ENCODE measurements at regions not wholly inside any gene's neighbourhood (a gene's known extent, or its start where the extent isn't known, plus 50 kb on each side); places are given as distances from the start of the nearest gene placed in this dataset.

DNA sequence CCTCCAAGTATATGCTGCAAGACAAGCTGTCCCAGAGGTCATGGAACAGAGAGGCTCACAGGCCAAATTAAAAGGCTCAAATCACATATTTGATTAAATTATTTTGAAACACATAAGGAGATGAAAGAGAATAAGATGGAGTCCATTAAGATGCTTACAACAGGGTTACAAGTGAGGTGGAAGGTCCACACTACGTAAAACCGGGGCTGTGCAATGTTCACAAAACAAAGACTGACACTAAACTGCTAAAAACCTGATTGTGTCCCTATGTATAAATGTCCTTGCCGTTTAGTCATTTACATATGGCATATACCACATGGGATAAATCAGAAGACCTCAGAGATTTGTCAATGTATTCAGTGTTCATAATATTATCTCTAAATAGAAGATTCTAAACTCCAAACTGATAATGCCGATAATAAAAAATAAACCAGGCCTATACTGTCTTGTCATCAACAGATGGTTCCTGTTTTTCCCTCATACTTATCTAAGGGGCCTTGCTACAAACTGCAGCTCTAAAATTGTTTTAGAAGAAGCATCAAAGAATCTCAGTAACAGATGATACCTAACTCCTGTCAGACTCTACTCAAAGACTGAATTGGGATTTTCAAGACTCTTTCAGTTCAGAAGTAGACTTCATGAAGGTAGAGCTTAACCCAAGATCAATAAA is 51.8 kb upstream of the RIPOR2 start:
- no peak for DNase-seq

DNA sequence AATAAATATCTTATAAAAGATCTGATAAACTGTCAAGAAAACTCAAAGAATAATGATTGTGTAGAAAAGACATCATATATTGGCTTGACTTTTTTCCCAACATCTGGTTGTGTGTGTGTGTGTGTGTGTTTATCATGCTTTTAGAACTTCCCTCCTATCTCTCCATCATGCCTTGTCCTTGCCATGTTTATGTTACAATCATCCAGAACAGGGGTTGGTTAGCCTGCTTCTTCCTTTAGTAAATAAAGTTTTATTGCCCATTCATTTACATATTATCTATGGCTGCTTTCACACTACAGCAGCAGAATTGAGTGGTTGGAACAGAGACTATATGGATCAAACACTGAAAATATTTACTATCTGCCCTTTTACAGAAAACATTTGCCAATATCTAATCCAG is 52.8 kb upstream of the RIPOR2 start:
- DNase-seq: no peak

DNA sequence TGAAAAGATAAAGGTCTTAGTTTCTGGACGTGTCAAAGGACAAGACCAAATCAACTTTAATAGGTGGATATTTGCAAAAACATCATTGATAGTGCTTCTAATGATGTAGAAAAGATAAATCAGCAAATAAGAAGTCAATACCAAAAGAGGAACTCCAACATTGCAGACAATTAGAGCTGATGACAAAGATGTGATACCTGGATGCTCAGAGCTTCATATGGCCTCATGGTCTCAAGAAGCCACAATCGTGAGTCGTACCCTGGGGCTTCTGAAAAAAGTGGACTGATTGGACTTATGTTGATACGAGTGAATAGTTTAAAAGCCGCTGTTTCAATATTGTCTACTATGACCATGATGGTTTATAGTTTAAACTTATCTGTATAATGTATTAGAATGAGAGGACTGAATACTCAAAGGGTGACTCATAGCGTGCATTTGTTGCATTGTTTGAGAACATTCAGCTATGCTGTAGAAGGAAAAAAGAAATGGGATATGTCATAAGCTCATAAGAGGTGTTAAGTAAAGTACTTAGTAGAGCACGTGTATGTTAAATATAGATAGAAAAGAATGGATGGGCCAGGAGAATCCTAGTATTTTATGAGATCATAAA is 54.6 kb upstream of the RIPOR2 start:
- no peak for DNase-seq

DNA sequence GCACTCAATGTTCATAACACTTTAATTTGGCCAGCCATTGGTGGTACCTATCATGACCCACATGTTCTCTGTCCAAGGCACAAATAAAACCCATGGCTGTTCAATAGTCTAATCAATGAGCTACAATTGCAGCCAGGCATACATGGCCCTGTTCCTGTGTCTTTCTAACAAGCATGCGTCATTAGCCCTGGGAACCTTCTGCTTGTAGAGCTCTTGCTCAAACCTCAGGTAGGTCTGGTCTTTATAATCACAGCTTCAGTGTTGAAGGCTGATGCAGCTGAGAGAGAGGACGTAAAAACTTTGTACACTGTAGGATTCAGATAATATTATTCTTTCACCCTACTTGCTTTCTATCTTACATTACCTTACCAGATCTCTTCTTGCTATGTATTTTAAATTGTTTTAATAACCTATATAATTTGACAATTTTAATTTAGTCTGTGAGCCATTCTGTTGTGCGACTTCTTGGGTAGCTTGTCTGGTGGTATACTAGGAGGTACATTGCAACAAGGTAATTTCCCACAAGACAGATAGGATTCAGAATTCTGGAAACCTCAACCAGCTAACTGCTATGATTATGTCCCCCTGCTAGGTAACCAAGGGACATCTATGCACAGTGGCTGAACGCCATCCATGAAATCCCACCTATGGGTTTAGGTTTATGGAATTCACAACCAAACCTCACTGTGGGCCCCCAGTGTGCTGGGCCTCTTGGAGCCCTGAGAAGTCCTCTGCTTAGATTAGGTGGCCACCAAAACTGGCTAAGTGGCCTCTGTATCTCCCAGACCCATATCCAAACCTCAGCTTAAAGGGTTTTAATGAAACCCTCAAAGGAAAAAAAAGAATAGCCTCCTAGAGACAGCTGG is 55.4 kb upstream of the RIPOR2 start:
- no peak for DNase-seq

GRCh38 chr6:24991810-24992467 is 56.2 kb upstream of the RIPOR2 start:
- DNase-seq: peak; percentile 85

DNA sequence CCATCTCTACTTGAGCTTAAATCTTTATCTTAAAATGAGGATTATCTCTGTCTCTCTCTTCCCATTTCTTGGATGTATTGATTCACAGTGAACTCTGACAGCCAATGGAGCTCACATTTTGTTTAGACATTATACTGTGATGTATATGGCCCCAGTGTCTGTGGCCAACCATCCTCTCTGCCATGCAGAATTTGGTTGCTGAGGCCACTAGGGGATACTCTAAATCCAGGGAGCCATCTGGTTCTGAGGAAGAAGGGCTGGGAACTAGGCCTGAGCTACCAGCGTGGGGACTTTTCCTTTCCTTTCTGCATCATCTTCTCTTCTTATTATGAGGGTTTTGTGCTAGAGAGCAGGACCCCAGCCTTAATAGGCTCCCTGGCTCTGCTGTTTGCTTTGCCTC is 59.1 kb upstream of the RIPOR2 start:
- no peak for DNase-seq

DNA sequence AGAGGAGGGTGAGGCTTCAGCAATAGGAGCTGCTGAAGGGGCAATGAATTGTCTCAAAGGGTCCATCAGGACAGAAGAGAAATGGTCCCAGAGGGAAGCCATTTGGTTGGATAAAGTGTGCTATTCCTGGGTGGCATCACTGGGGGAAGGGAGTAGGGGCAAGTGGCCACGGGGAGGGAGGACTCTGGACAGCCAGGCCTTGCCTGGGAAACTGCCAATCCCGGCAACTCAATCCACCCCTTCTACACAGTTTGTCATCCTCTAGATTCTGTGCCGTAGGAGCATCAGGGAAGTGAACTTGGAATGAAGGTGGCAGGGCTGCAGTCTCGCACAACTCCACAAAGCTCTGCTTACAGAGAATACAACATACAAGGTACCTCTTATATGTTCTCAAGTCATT is 59.5 kb upstream of the RIPOR2 start:
- DNase-seq: no peak

DNA sequence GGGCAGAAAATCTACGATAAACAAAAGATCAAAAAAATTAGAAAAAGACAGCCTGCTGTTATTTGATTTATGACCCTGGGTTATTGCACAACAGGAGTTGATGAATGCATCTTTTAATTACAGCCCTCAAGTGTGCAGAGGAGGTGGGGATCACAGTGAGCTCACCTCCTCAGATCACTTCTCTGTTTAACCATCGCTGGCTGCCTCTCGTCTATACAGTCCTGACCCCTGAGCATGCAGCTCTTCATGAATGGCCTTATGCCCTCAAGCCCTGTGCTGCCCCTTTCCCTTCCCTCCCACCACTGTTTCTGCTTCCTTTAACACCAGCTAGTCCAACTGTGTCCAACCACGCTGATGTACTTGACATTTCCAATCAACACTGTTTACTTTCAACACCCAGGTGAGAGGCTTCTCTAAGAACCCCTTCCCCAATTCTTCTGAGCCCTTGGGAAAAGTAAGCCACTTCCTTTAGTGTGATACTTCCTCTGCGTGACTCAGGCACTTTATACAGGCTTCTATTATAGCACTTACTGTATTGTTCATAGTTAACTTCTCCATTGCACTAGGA is 60.6 kb upstream of the RIPOR2 start:
- no peak for DNase-seq

DNA sequence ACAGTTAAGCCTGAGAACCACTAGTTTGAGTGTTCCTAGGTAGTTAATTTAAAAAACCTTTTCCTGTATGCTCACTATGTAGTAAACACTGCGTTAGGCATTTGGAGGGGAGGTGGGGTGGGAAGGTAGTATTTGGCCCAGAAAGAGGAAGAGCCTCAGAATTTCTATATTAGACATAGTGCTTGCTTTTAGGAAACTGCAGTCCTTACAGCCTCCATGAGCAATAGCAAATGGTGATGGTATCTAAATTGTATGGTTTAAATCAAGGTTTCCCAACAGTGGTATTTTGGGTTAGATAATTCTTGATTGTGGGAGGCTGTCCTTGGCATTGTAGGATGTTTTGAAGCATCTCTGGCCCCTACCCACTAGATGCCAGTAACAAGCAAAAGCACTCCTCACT is 61.5 kb upstream of the RIPOR2 start:
- no peak for DNase-seq

DNA sequence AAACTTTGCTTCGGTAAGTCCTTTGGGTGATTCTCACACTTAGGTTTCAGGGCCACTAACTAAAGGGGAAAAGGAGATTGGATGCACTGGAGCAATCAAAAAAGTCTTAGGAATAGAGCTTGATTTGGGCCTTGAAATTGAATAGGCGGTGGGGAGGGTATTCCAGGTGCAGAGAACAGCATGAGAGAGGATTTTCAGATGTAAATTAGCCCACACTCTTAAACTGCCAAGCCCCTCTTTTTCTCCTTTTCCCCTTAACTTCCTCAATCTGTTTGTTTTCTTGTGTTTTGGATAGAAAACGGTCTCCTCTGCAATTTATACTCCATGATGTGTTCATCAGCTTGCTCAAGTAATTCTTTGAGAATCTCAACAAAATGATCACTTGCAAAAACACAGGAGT is 62.1 kb upstream of the RIPOR2 start:
- no peak for DNase-seq

DNA sequence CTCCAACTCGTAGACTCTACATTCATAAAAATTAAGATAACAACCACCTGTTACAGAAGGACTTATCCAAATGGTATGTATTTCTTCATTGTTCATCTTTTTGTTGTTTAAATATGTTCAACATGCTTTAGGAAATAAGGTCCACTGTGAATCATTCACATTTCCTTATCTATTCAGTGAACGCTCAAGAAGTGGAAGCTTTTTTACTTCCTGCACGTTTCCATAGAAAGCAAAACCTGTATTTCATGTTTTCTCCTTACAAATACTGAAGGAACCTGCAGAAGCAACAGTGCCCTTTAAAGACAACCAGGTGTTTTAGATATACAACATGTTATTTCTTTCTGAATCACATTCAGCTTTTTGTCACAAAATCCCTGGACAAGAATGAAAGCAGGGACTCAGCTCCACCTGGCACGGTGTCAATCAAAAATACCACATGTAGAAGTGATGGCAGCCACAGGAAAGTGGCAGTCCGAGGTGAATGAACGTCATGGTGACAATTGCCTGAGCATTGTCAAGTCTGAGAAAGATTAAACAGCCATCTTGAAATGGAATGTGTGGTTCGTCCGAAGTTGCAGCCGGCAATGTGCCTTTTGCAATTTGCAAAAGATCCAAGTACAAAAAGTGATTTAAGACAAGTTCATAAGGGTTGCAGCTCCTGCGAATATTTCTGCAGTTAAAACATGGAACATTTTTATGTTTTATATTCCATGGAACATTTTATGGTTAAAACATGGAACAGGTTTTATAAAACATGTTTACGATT is 66.7 kb upstream of the RIPOR2 start:
- no peak for DNase-seq

DNA sequence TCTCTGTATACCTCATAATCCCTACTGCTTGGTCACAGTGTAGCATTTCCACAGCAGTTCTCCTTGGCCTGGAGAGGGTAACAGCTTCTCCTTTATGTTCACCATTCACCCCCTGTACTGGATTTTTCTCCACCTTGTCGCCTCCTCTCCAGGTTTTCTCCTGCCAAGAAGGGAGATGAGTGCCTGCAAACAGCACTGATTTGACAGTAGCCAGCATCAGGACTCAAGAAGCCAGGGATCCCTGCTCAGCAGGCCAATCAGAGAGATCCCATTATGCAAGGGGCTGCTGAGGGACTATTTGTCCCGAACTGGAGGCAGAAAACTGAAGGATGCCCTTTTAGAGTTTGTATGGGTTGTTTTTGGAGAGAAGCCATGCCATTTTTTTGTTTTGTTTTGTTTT is 68.6 kb upstream of the RIPOR2 start:
- DNase-seq: no peak

DNA sequence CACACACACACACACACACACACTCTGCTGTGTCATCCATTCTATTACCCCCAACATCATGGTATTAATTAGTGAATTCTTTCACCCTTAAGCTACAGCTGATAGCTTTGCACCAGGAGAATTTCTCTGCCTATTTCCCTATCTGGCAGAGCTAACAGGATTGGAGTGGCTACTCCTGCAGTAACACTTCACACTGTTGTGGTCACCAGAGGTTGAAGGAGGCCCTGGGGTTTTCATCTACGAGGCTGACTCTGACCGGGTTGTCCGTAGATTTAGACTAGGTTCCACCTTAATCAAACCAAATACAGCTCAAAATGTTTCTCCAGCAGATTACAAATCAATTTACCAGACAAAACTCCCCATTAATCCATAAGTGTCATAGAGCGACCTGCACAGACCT is 69.2 kb upstream of the RIPOR2 start:
- DNase-seq: no peak

DNA sequence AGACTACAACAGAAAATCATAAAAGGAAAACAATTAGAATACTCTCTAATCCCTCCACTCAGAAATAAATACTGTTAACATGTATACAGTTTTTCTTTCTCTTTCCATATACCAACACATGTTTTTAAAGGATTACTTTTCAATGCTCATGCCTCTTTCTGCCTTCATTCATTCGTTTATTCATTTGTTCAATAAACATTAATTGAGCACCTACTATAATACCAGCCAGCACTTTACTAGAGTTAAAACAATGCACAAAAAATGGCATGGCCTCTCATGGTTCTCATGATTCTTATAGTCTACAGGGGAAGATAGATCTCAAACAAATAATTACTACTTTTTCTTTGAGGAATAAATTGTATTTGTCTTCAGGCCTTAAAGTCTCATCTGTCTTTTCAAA is 70.3 kb upstream of the RIPOR2 start:
- no peak for DNase-seq

- peak; percentile 79 for DNase-seq
Measured at GRCh38 chr6:25006565-25007001, 70.8 kb upstream of the RIPOR2 start.

DNA sequence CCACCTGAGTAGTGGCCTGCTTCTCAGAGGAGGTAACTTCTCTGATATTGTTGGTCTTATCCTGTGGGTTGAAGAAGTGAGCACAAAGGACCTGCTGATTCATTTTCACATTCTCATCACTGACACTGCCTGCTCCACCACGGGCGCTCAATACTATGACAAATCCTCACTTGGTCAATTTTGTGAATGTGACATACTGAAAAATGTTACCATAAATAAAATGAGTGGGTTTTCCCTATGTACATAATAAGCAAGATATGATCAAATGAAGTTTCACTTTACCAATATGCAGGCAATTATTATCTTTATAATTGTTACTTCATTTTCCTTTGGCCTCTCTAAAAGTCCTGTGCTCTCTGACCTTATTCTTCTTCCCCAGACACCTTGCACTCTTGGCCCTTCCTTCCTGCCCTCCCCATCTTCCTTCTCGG is 71.5 kb upstream of the RIPOR2 start:
- DNase-seq: peak; percentile 57

DNA sequence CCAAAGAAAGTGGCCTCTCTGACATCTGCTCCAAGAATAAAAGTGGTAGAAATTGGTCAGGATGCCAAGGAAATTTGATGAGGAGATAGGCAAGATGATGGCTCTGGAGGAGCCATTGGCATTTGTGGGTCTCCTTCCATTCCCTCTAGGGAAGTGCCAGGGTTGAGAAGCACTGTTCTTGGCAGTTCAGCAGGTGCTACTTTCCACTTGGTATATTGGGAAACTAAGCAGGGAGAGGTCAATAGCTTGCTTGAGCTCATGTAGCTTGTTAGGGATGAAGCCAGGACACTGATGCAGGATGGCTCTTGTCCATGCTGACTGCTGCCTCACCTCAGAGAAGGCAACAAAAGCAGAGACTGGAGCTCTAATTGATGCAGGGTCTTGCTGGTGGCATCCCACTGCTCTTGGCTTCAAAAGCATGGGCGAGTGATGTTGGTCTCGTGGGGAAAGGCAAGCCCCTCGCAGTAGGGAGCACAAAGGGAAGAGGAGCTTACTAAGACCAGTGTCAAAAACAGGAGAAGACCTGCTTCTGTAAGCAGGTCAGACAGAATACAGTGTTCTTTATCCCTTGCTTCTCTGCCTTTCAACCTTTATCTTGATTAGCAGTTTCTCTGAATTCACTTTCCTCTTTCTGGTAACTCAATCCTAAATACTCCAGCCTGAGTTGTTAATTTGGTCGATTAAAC is 73.1 kb upstream of the RIPOR2 start:
- no peak for DNase-seq

DNA sequence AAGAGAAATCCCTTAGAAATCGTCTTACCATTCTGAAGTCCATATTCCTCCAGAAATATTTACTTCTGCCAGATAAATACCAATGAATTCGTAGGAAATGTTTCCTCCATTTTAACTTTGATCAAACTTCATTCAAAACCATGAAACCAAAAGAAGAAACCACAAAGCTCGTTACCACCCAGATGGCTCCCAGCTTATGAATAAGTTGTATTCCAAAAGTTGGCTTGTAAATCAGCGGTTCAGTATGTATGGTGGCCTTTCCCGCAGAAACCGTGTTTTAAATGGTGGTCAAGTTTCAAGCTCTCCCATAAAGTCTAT is 73.6 kb upstream of the RIPOR2 start:
- DNase-seq: no peak

DNA sequence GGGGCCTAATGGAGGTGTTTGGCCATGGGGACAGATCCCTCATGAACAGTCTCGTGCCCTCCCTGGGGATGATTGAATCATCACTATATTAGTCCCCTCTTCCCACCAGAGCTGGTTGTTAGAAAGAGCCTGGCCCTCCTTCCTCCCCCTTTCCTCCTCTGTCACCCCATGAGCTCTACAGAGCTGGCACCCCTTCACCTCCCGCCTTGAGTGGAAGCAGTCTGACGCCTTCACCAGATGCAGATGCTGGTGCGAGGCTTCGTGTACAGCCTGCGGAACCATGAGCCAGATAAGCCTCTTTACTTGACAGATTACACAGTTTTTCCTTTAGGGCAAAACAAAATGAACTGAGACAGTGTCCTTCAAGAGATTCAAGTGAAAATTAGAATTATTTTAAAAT is 74.4 kb upstream of the RIPOR2 start:
- DNase-seq: no peak

- DNase-seq: no peak
Measured at GRCh38 chr6:25010902-25011625, 75.3 kb upstream of the RIPOR2 start.

- DNase-seq: no peak
Measured at GRCh38 chr6:25012657-25013056, 76.9 kb upstream of the RIPOR2 start.
